ENCODE measurements at regions not wholly inside any gene's neighbourhood (a gene's known extent, or its start where the extent isn't known, plus 50 kb on each side); places are given as distances from the start of the nearest gene placed in this dataset.

GRCh38 chr16:35148748-35149147 lies 1689.3 kb downstream of the TP53TG3F start:
- CTCF ChIA-PET, result no interaction called here
- no peaks in the 10 kb centered on the region for H3K9me3 ChIP-seq
- DNase-seq, result no peak
- TF ChIP-seq CTCF (IDR thresholded peaks at IDR 0.05; ENCODE audit: insufficient read depth in 1 of 2, low read depth in 1 of 2, low read length in 1 of 2, severe bottlenecking in 1 of 2, unreplicated experiment in 1 of 2), result no peak
- POLR2A ChIA-PET, result no interaction called here
- H3K27me3 Mint-ChIP-seq (ENCODE audit: insufficient read depth, unreplicated experiment), result no peaks in the 10 kb centered on the region
- H3K27me3 ChIP-seq (replicated peaks; ENCODE audit: control insufficient read depth, insufficient read depth, low read length), result no peaks in the 10 kb centered on the region
- no peak overlapping the region for H3K27ac Mint-ChIP-seq (ENCODE audit: unreplicated experiment)
- no peaks in the 10 kb centered on the region for H3K4me1 ChIP-seq
- H3K9me3 Mint-ChIP-seq (ENCODE audit: unreplicated experiment), result peaks cover 18% of the 10 kb centered on the region
- H3K4me3 Mint-ChIP-seq (ENCODE audit: unreplicated experiment), result no peak overlapping the region
- H3K4me1 Mint-ChIP-seq (ENCODE audit: low read depth, unreplicated experiment), result no peaks in the 10 kb centered on the region
- no peak overlapping the region for H3K4me3 ChIP-seq (ENCODE audit: low read depth, low read length)
- no peaks in the 10 kb centered on the region for H3K36me3 Mint-ChIP-seq (ENCODE audit: insufficient read depth, unreplicated experiment)
- intact Hi-C loops (cut with micrococcal nuclease; ENCODE audit: unreplicated experiment), result no loop called here
- no TSS peak for BruUV-seq (replicated peaks)
- no peaks in the 10 kb centered on the region for H3K36me3 ChIP-seq (ENCODE audit: control insufficient read depth, insufficient read depth, low read length)

GRCh38 chr16:35149550-35149949 lies 1690.1 kb downstream of the TP53TG3F start:
- H3K27me3 ChIP-seq (replicated peaks; ENCODE audit: control insufficient read depth, insufficient read depth, low read length), result no peaks in the 10 kb centered on the region
- intact Hi-C loops (cut with micrococcal nuclease; ENCODE audit: unreplicated experiment), result no loop called here
- POLR2A ChIA-PET, result no interaction called here
- H3K9me3 ChIP-seq, result no peaks in the 10 kb centered on the region
- Mint-ChIP-seq H3K4me1 (ENCODE audit: low read depth, unreplicated experiment) (no peaks in the 10 kb centered on the region), H3K36me3 (ENCODE audit: insufficient read depth, unreplicated experiment) (no peaks in the 10 kb centered on the region), H3K9me3 (ENCODE audit: unreplicated experiment) (peaks cover 10% of the 10 kb centered on the region), H3K27ac (ENCODE audit: unreplicated experiment) (no peak overlapping the region), H3K27me3 (ENCODE audit: insufficient read depth, unreplicated experiment) (no peaks in the 10 kb centered on the region), H3K4me3 (ENCODE audit: unreplicated experiment) (no peak overlapping the region)
- no TSS peak for BruUV-seq (replicated peaks)
- TF ChIP-seq CTCF (IDR thresholded peaks at IDR 0.05; ENCODE audit: insufficient read depth in 1 of 2, low read depth in 1 of 2, low read length in 1 of 2, severe bottlenecking in 1 of 2, unreplicated experiment in 1 of 2), result no peak
- CTCF ChIA-PET, result no interaction called here
- H3K36me3 ChIP-seq (ENCODE audit: control insufficient read depth, insufficient read depth, low read length), result no peaks in the 10 kb centered on the region
- no peak for DNase-seq
- H3K4me1 ChIP-seq, result no peaks in the 10 kb centered on the region
- H3K4me3 ChIP-seq (ENCODE audit: low read depth, low read length), result no peak overlapping the region

GRCh38 chr16:35150805-35151312 lies 1691.4 kb downstream of the TP53TG3F start:
- no peaks in the 10 kb centered on the region for H3K9me3 ChIP-seq
- H3K27ac Mint-ChIP-seq (ENCODE audit: unreplicated experiment), result no peak overlapping the region
- DNase-seq, result no peak
- no peaks in the 10 kb centered on the region for H3K27me3 Mint-ChIP-seq (ENCODE audit: insufficient read depth, unreplicated experiment)
- no peaks in the 10 kb centered on the region for H3K36me3 ChIP-seq (ENCODE audit: control insufficient read depth, insufficient read depth, low read length)
- H3K4me1 Mint-ChIP-seq (ENCODE audit: low read depth, unreplicated experiment), result no peaks in the 10 kb centered on the region
- no TSS peak for BruUV-seq (replicated peaks)
- H3K4me1 ChIP-seq, result no peaks in the 10 kb centered on the region
- no peak overlapping the region for H3K4me3 Mint-ChIP-seq (ENCODE audit: unreplicated experiment)
- peaks cover 10% of the 10 kb centered on the region for H3K9me3 Mint-ChIP-seq (ENCODE audit: unreplicated experiment)
- H3K36me3 Mint-ChIP-seq (ENCODE audit: insufficient read depth, unreplicated experiment), result no peaks in the 10 kb centered on the region
- TF ChIP-seq CTCF (IDR thresholded peaks at IDR 0.05; ENCODE audit: insufficient read depth in 1 of 2, low read depth in 1 of 2, low read length in 1 of 2, severe bottlenecking in 1 of 2, unreplicated experiment in 1 of 2), result no peak
- H3K27me3 ChIP-seq (replicated peaks; ENCODE audit: control insufficient read depth, insufficient read depth, low read length), result no peaks in the 10 kb centered on the region
- intact Hi-C loops (cut with micrococcal nuclease; ENCODE audit: unreplicated experiment), result no loop called here
- POLR2A ChIA-PET, result no interaction called here
- H3K4me3 ChIP-seq (ENCODE audit: low read depth, low read length), result no peak overlapping the region
- CTCF ChIA-PET, result no interaction called here
